ENCODE measurements at regions not wholly inside any gene's neighbourhood (a gene's known extent, or its start where the extent isn't known, plus 50 kb on each side); places are given as distances from the start of the nearest gene placed in this dataset.

- Mint-ChIP-seq H3K27ac (peak overlapping the region; percentile 85 to 97 (median 94)), H3K4me1 (peaks cover 38% of the 10 kb centered on the region), H3K4me3 (no peak overlapping the region), H3K36me3 (ENCODE audit: low read depth) (no peaks in the 10 kb centered on the region), H3K27me3 (ENCODE audit: low read depth) (peaks cover 4% of the 10 kb centered on the region), H3K9me3 (no peaks in the 10 kb centered on the region)
- no peak for TF ChIP-seq CTCF (IDR thresholded peaks at IDR 0.05; ENCODE audit: unreplicated experiment in 3 of 3)
These were observed 753.3 kb downstream of the LTN1 start for GRCh38 chr21:28239340-28239739.

- Mint-ChIP-seq H3K4me3 (no peak overlapping the region), H3K36me3 (ENCODE audit: low read depth) (no peaks in the 10 kb centered on the region), H3K9me3 (no peaks in the 10 kb centered on the region), H3K27me3 (ENCODE audit: low read depth) (peaks cover 4% of the 10 kb centered on the region), H3K27ac (peak overlapping the region; percentile 80 to 94 (median 93)), H3K4me1 (peaks cover 38% of the 10 kb centered on the region)
- TF ChIP-seq CTCF (IDR thresholded peaks at IDR 0.05; ENCODE audit: unreplicated experiment in 3 of 3) = no peak
These were observed 755.0 kb downstream of the LTN1 start for GRCh38 chr21:28237661-28238060.

GRCh38 chr21:28235169-28235895 lies 757.3 kb downstream of the LTN1 start:
- no peak for TF ChIP-seq CTCF (IDR thresholded peaks at IDR 0.05; ENCODE audit: unreplicated experiment in 3 of 3)
- H3K27me3 Mint-ChIP-seq (ENCODE audit: low read depth) = peaks cover 4% of the 10 kb centered on the region
- no peak overlapping the region for H3K4me3 Mint-ChIP-seq
- peaks cover 39% of the 10 kb centered on the region for H3K4me1 Mint-ChIP-seq
- H3K9me3 Mint-ChIP-seq = no peaks in the 10 kb centered on the region
- no peaks in the 10 kb centered on the region for H3K36me3 Mint-ChIP-seq (ENCODE audit: low read depth)
- peak overlapping the region; percentile 81 to 97 (median 97) for H3K27ac Mint-ChIP-seq

GRCh38 chr21:28234326-28234725 lies 758.4 kb downstream of the LTN1 start:
- no peak for TF ChIP-seq CTCF (IDR thresholded peaks at IDR 0.05; ENCODE audit: unreplicated experiment in 3 of 3)
- peaks cover 39% of the 10 kb centered on the region for H3K4me1 Mint-ChIP-seq
- H3K4me3 Mint-ChIP-seq = no peak overlapping the region
- no peaks in the 10 kb centered on the region for H3K36me3 Mint-ChIP-seq (ENCODE audit: low read depth)
- H3K27ac Mint-ChIP-seq = peak overlapping the region in 2 of 3 experiments; percentile 97
- H3K9me3 Mint-ChIP-seq = no peaks in the 10 kb centered on the region
- peaks cover 4% of the 10 kb centered on the region for H3K27me3 Mint-ChIP-seq (ENCODE audit: low read depth)

GRCh38 chr21:28233536-28234220 lies 759.0 kb downstream of the LTN1 start:
- peaks cover 33% of the 10 kb centered on the region for H3K4me1 Mint-ChIP-seq
- no peaks in the 10 kb centered on the region for H3K36me3 Mint-ChIP-seq (ENCODE audit: low read depth)
- H3K9me3 Mint-ChIP-seq = no peaks in the 10 kb centered on the region
- H3K4me3 Mint-ChIP-seq = no peak overlapping the region
- no peak for TF ChIP-seq CTCF (IDR thresholded peaks at IDR 0.05; ENCODE audit: unreplicated experiment in 3 of 3)
- H3K27me3 Mint-ChIP-seq (ENCODE audit: low read depth) = peaks cover 4% of the 10 kb centered on the region
- peak overlapping the region in 2 of 3 experiments; percentile 49 to 82 for H3K27ac Mint-ChIP-seq

Data from nephron (organoid).